ENCODE measurements at regions not wholly inside any gene's neighbourhood (a gene's known extent, or its start where the extent isn't known, plus 50 kb on each side); places are given as distances from the start of the nearest gene placed in this dataset.

DNA sequence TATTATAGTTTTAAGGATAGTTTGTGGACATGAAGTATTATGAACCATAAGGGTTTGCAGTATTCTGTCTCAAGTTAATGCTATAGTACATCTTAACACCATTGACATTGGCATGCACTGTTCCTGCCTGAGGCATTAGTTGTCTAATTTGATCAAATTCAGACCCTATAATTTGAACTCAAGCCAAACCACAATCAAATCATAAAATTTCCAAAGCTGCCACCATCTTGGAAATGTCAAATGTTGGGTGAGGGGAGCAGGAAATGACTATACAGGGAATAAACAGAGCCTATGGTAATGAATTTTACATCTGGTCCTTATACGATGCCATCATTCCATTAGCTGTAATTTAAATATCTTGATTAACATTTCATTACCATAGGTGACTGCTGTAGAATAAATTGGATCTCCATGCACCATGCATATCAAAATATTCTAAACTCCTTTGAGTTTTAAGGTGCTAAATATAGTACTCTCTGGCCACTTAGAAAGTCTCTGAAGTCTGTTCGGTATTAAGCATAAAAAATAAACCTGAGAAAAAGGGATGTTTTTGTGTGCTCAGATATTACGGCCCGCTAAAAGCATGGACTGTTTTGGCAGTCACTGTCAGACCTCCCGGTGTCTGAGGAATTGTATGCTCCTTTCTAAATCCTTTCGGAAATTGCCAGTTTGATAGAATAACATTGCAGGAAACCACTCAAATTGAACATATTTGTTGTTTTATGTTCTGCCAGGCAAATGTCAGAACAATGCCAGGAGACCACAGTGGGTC lies 257.7 kb downstream of the SPRY2 start:
- TF ChIP-seq, protein P1, sequence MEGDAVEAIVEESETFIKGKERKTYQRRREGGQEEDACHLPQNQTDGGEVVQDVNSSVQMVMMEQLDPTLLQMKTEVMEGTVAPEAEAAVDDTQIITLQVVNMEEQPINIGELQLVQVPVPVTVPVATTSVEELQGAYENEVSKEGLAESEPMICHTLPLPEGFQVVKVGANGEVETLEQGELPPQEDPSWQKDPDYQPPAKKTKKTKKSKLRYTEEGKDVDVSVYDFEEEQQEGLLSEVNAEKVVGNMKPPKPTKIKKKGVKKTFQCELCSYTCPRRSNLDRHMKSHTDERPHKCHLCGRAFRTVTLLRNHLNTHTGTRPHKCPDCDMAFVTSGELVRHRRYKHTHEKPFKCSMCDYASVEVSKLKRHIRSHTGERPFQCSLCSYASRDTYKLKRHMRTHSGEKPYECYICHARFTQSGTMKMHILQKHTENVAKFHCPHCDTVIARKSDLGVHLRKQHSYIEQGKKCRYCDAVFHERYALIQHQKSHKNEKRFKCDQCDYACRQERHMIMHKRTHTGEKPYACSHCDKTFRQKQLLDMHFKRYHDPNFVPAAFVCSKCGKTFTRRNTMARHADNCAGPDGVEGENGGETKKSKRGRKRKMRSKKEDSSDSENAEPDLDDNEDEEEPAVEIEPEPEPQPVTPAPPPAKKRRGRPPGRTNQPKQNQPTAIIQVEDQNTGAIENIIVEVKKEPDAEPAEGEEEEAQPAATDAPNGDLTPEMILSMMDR (IDR thresholded peaks at IDR 0.05), result no peak
- no peak for TF ChIP-seq POLR2A (IDR thresholded peaks at IDR 0.05)
- TF ChIP-seq EP300 (IDR thresholded peaks at IDR 0.05), result no peak

Data from gastroesophageal sphincter (tissue), 3 donors.